Smooth muscle cell (in vitro differentiated cells): ENCODE measurements at regions not wholly inside any gene's neighbourhood (a gene's known extent, or its start where the extent isn't known, plus 50 kb on each side); places are given as distances from the start of the nearest gene placed in this dataset.
A peak's percentile ranks its signal among the peaks of the same experiment; 100 is the strongest.

Experiments used
- DNase-seq: peaks from one replicate; lab custom pipeline; 2025; ENCODE audit not compliant: unreplicated experiment; lab: John Stamatoyannopoulos, UW
- H2AFZ ChIP-seq: fragments of 200-600 bp; sonication (generic); 2 replicates; pipeline ENCODE4 v1.6.0; 2016; ENCODE audit warnings: antibody characterized with exemption, low read depth, mild to moderate bottlenecking
- H3F3A ChIP-seq: fragments of 200-600 bp; sonication (generic); 2 replicates; pipeline ENCODE4 v1.6.0; 2017; ENCODE audit warnings: antibody characterized with exemption, low read depth
- H3K27ac ChIP-seq: fragments of 200-600 bp; sonication (generic); 2 replicates; pipeline ENCODE4 v1.5.1; 2016; ENCODE audit warnings: low read depth, mild to moderate bottlenecking
- H3K27me3 ChIP-seq: fragments of 200-600 bp; sonication (generic); 2 replicates; pipeline ENCODE4 v1.6.1; 2016; ENCODE audit warnings: low read depth, mild to moderate bottlenecking
- H3K36me3 ChIP-seq: fragments of 200-600 bp; sonication (generic); 2 replicates; pipeline ENCODE4 v1.5.1; 2016; ENCODE audit warnings: low read depth
- H3K4me1 ChIP-seq: fragments of 200-600 bp; sonication (generic); 2 replicates; pipeline ENCODE4 v1.5.1; 2016; ENCODE audit warnings: low read depth
- H3K4me2 ChIP-seq: fragments of 200-600 bp; sonication (generic); 2 replicates; pipeline ENCODE4 v1.6.0; 2016; ENCODE audit warnings: mild to moderate bottlenecking
- H3K4me3 ChIP-seq: fragments of 200-600 bp; sonication (generic); 2 replicates; pipeline ENCODE4 v1.5.1; 2016; ENCODE audit warnings: mild to moderate bottlenecking
- H3K79me2 ChIP-seq: fragments of 200-600 bp; sonication (generic); 2 replicates; pipeline ENCODE4 v1.6.0; 2016; ENCODE audit warnings: low read depth, mild to moderate bottlenecking
- H3K9ac ChIP-seq: fragments of 200-600 bp; sonication (generic); 2 replicates; pipeline ENCODE4 v1.6.0; 2016; ENCODE audit warnings: low read depth
- H3K9me3 ChIP-seq: fragments of 200-600 bp; sonication (generic); replicated peaks from 2 replicates; pipeline ENCODE4 v1.5.1; 2016; ENCODE audit warnings: low read depth
- H4K20me1 ChIP-seq: fragments of 200-600 bp; sonication (generic); 2 replicates; pipeline ENCODE4 v1.6.0; 2016; ENCODE audit warnings: low read depth
- CTCF ChIP-seq: fragments of 200-600 bp; sonication (generic); IDR thresholded peaks from 2 replicates; pipeline ENCODE4 v1.5.1; 2017; ENCODE audit warnings: borderline replicate concordance, mild to moderate bottlenecking, antibody characterized with exemption; ENCODE audit not compliant: insufficient read depth, poor library complexity, severe bottlenecking
- WGBS: methylation state at CpG from one replicate; pipeline ENCODE4 v1.1.7; 2016; ENCODE audit warnings: low lambda C conversion rate; 5-methylcytosine and 5-hydroxymethylcytosine counted together

- H3K79me2 ChIP-seq = no peaks in the 10 kb centered on the region
- H3K27ac ChIP-seq = no peak overlapping the region
- no peaks in the 10 kb centered on the region for H3K9me3 ChIP-seq
- no peak for TF ChIP-seq CTCF
- H3K36me3 ChIP-seq = no peaks in the 10 kb centered on the region
- H3K27me3 ChIP-seq = no peaks in the 10 kb centered on the region
- no peak overlapping the region for H3K4me2 ChIP-seq
- no peaks in the 10 kb centered on the region for H3K4me1 ChIP-seq
- H3F3A ChIP-seq = no peaks in the 10 kb centered on the region
- no peak overlapping the region for H3K9ac ChIP-seq
- H4K20me1 ChIP-seq = no peaks in the 10 kb centered on the region
- H2AFZ ChIP-seq = no peak overlapping the region
- H3K4me3 ChIP-seq = no peak overlapping the region
- 97% methylated on average over 3 of the region's 3 CpGs for WGBS
- no peak for DNase-seq
Measured at GRCh38 chr4:66443008-66443407, 772.7 kb upstream of the EPHA5 start.

GRCh38 chr4:66439508-66439907 lies 769.2 kb upstream of the EPHA5 start:
- Histone ChIP-seq H3K4me1 (no peaks in the 10 kb centered on the region), H3K27ac (no peak overlapping the region), H3K9me3 (no peaks in the 10 kb centered on the region), H3K79me2 (no peaks in the 10 kb centered on the region), H3K4me2 (no peak overlapping the region), H3K36me3 (no peaks in the 10 kb centered on the region), H4K20me1 (no peaks in the 10 kb centered on the region), H2AFZ (no peak overlapping the region), H3K9ac (no peak overlapping the region), H3K27me3 (no peaks in the 10 kb centered on the region), H3F3A (no peaks in the 10 kb centered on the region), H3K4me3 (no peak overlapping the region)
- no peak for TF ChIP-seq CTCF
- DNase-seq = no peak

- Histone ChIP-seq H3K4me1 (peaks cover 5% of the 10 kb centered on the region), H3K27me3 (no peaks in the 10 kb centered on the region), H3K9ac (no peak overlapping the region), H4K20me1 (no peaks in the 10 kb centered on the region), H3K9me3 (no peaks in the 10 kb centered on the region), H3F3A (no peaks in the 10 kb centered on the region), H2AFZ (no peak overlapping the region), H3K4me3 (no peak overlapping the region), H3K79me2 (no peaks in the 10 kb centered on the region), H3K27ac (no peak overlapping the region), H3K36me3 (no peaks in the 10 kb centered on the region), H3K4me2 (no peak overlapping the region)
- DNase-seq = no peak
- WGBS = 78% methylated on average over 4 of the region's 4 CpGs
- no peak for TF ChIP-seq CTCF
Measured at GRCh38 chr4:66433706-66434105, 763.4 kb upstream of the EPHA5 start.

- no peaks in the 10 kb centered on the region for H3K36me3 ChIP-seq
- no peak for TF ChIP-seq CTCF
- H3F3A ChIP-seq = no peaks in the 10 kb centered on the region
- peak overlapping the region; percentile 18 for H2AFZ ChIP-seq
- H3K27ac ChIP-seq = no peak overlapping the region
- H3K4me2 ChIP-seq = no peak overlapping the region
- H3K4me3 ChIP-seq = no peak overlapping the region
- H3K27me3 ChIP-seq = no peaks in the 10 kb centered on the region
- no peak overlapping the region for H3K9ac ChIP-seq
- no peak for DNase-seq
- no peaks in the 10 kb centered on the region for H3K79me2 ChIP-seq
- peaks cover 5% of the 10 kb centered on the region for H3K4me1 ChIP-seq
- whole genome bisulfite sequencing = 0% methylated on average over 1 of the region's 1 CpG
- H4K20me1 ChIP-seq = no peaks in the 10 kb centered on the region
- H3K9me3 ChIP-seq = no peaks in the 10 kb centered on the region
Measured at GRCh38 chr4:66430856-66431255, 760.6 kb upstream of the EPHA5 start.
